Inferior parietal cortex (tissue), 1 donor: ENCODE measurements at regions not wholly inside any gene's neighbourhood (a gene's known extent, or its start where the extent isn't known, plus 50 kb on each side); places are given as distances from the start of the nearest gene placed in this dataset.
A peak's percentile ranks its signal among the peaks of the same experiment; 100 is the strongest.
"Not testable (repeated sequence)": the region's sequence is repeated elsewhere in the genome, so short reads cannot be mapped to it uniquely, and the experiment has no call there.

ENCODE experiments used
- DNase-seq: peaks from one replicate; pipeline ENCODE4 v3.0.0-alpha.2; 2016; ENCODE audit errors: extremely low spot score

DNA sequence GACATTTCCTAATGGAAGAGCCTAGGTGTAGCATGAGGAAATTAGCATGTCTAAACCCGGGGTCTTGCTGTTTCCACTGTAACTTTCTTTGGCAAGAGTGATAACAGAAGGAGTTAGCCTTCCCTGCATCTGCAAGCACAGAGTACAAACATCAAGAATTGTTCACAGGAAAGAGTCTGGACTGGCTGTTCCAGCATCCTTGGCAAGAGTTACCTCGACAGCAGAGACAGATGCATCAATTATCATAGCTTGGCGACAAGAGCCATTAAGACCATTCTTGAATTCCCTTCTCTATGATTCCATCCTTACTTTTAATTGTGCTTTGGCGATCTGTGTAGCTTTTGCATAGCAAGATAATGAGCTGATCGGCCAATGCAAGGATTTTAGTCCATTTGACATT, 82.8 kb upstream of the RALGPS2 start:
- no peak for DNase-seq

- no peak for DNase-seq
These were observed 81.7 kb upstream of the RALGPS2 start for GRCh38 chr1:178643349-178643748.

DNA sequence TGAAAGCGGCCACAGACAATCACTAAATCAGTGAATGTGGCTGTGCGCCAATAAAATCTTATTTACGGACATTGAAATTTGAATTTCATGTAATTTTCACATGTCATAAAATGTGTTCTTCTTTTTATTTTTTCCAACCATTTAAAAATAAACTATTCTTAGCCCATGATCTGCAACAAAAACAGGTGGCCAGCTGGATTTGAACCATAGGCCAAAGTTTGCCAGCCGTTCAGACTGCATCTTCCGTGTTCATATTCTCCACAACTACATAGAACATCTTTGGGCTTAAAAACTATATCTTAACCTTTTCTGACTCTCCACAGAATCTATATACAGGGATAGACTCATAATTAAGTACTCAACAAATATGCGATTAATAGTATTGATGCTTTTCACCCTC, 81.2 kb upstream of the RALGPS2 start:
- DNase-seq, result no peak

GRCh38 chr1:178644308-178645120, 80.5 kb upstream of the RALGPS2 start:
- DNase-seq, result no peak

DNA sequence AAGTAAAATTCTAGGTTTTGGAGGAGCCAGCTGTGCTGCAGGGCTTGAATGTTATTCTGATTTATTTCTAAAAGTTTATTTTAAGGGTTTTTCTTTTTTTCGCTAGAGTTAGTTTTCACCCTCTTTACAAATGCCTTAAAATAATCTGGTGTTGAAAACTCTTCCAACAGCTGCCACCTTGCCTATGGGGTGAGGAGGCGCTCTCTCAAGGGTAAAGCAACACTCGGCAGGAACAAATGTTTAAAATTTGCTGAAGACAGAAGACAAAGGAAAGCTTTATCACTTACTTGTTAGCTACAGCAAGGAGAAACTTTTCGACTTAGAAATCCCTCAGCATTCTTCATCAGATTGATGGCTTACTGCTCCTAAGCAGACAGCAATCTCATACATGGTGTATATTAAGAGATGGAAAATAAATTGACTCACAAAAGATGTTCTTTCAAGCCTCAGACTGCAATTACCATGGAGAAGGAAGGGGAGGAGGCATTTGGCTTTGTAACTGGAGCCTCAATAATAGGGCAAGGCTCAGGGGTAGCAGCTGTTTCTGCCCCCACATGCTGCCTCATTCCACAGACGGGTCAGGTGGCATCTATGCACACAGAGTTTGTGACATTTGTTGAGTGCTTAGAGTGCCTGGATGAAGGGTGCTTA, 79.8 kb upstream of the RALGPS2 start:
- no peak for DNase-seq

DNA sequence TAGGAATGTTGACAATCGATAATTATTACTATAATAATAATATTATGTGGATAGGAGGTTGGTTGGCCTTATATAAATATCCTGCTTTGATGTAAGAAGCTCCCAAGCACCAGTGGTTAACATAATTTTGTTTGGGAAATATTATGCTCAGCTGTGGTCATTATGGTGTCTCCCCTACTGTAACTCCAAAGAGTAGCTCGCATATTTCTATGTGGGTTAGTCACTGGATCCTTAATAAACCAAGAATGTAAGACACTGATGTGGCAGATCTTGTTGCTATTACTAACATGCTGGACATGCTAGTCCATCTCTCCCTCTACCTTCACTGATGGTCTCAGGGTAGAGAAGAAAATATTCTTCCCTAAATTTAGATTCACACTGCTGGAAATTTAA, 79.2 kb upstream of the RALGPS2 start:
- DNase-seq, result no peak

GRCh38 chr1:178646821-178647220, 78.2 kb upstream of the RALGPS2 start:
- no peak for DNase-seq

DNA sequence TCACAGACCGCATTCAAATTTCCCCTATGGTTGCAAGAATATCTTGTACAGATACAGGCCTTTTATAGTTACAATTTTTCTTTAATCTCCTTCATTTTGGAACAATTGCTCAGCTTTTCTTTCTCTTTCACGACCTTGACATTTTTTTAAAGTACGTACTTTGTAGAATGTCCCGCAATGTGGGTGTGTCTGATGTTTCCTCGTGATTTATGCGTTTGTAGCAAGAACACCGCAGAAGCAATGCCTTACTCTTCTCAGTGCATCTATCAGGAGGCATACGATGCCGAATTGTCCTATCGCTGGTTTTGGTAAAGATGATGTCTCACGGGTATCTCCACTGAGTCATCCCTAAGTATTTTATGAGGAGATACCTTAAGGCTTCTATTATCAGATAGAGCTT, 76.9 kb upstream of the RALGPS2 start:
- DNase-seq, result no peak

DNA sequence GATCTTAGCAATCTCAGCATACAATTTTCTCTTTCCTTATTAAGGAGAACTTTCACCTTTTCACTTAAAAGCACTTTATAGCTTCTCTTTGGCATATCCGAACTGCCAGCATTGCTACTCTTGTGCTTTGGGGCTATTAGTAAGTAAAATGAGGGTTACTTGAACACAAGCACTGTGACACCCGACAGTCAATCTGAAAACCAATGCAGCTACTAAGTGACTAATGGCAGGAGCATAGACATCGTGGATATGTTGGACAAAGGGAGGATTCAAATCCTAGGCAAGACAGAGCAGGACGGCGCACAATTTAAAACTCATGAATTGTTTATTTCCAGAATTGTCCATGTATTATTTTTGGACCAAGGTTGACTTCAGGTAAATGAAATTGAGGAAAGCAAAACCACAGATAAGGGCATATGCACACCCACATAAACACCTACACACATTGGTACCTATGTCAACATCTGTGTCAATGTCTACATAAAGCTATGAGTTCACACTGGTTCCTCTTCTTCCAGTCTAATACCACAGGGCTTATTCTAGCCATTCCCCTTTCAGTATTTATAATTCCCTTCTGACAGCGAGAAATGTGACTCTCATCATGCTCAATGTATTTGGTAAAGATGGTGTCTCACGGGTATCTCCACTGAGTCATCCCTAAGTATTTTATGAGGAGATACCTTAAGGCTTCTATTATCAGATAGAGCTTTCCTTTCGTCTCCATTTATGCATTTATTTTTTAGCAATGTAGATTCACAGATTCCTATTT, 75.3 kb upstream of the RALGPS2 start:
- no peak for DNase-seq

GRCh38 chr1:178650934-178651511, 74.0 kb upstream of the RALGPS2 start:
- no peak for DNase-seq

DNA sequence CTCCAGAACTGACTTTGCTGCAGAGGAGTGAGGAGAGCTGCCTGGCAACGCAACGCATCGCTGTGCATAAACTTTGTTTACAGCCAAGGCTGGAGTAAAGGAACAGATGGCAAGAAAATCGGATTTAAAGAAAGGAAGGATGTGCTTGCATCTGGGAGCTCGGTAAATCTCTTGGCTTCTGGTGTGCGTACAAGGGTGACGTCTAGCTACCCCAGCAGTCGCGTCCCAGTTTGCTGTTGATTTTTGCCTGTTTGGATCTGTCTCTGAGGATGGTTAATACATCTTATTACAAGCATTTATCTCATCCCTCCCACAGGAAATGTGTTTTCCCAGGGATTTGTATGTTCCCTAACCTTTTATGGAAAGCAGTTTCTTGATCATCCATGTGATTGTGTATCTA, 73.3 kb upstream of the RALGPS2 start:
- peak; percentile 40 for DNase-seq

GRCh38 chr1:178652506-178653490, 72.2 kb upstream of the RALGPS2 start:
- DNase-seq, result no peak

GRCh38 chr1:178659789-178660208, 65.2 kb upstream of the RALGPS2 start:
- no peak for DNase-seq

GRCh38 chr1:178660461-178660860, 64.6 kb upstream of the RALGPS2 start:
- no peak for DNase-seq

GRCh38 chr1:178664278-178664677, 60.8 kb upstream of the RALGPS2 start:
- DNase-seq, result no peak

DNA sequence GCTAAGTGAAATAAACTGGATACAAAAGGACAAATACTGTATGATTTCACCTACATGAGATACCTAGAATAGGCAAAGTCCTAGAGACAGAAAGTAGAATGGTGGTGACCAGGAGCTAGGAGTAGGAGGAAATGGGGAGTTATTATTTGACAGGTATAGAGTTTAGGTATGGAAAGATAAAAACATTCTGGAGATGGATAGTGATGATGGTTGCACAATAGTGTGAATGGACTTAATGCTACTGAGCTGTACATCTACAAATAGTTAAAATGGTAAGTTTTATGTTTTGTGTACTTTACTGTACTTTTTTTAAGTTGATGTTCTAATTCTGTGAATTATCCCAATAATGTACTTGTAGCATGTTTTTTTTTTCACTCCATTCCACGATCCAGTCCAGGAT, 59.5 kb upstream of the RALGPS2 start:
- DNase-seq, result no peak

DNA sequence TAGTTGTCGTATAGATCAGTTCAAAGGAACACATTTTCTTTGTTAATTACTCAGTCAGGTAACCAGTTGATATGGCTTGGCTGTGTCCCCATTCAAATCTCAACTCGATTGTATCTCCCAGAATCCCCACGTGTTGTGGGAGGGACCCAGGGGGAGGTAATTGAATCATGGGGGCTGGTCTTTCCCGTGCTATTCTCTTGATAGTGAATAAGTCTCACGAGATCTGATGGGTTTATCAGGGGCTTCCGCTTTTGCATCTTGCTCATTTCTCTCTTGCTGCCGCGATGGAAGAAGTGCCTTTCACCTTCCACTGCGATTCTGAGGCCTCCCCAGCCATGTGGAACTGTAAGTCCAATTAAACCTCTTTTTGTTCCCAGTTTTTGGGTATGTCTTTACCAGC, 58.2 kb upstream of the RALGPS2 start:
- DNase-seq, result not testable (repeated sequence)

- DNase-seq, result no peak
These were observed 52.6 kb upstream of the RALGPS2 start for GRCh38 chr1:178672434-178672833.

- DNase-seq, result not testable (repeated sequence)
These were observed 50.5 kb upstream of the RALGPS2 start for GRCh38 chr1:178674559-178674958.
